H9 (cell line): ENCODE measurements at regions not wholly inside any gene's neighbourhood (a gene's known extent, or its start where the extent isn't known, plus 50 kb on each side); places are given as distances from the start of the nearest gene placed in this dataset.

Source experiments
- DNase-seq: peaks from one replicate; pipeline ENCODE4 v3.0.0-alpha.2; 2017
- H2AFZ ChIP-seq: one replicate; pipeline ENCODE4 v1.6.1; 2013; ENCODE audit warnings: mild to moderate bottlenecking, low read length, control low read depth, moderate library complexity
- H2AK5ac ChIP-seq: 2 replicates; pipeline ENCODE4 v1.6.1; 2013; ENCODE audit warnings: low read length, control low read depth, mixed read lengths; ENCODE audit not compliant: insufficient read length
- H2BK120ac ChIP-seq: one replicate; pipeline ENCODE4 v1.6.1; 2013; ENCODE audit warnings: low read depth, mild to moderate bottlenecking, low read length, control low read depth, inconsistent platforms; ENCODE audit not compliant: poor library complexity, severe bottlenecking
- H2BK12ac ChIP-seq: 2 replicates; pipeline ENCODE4 v1.6.1; 2013; ENCODE audit warnings: low read length, control low read depth, mixed read lengths, low read depth; ENCODE audit not compliant: insufficient read length
- H2BK15ac ChIP-seq: 2 replicates; pipeline ENCODE4 v1.6.1; 2013; ENCODE audit warnings: low read depth, low read length, control low read depth
- H2BK20ac ChIP-seq: one replicate; pipeline ENCODE4 v1.6.1; 2013; ENCODE audit warnings: low read depth, mild to moderate bottlenecking, low read length, control low read depth, inconsistent platforms; ENCODE audit not compliant: poor library complexity, severe bottlenecking
- H2BK5ac ChIP-seq: 2 replicates; pipeline ENCODE4 v1.6.1; 2013; ENCODE audit warnings: low read length, control low read depth, mixed read lengths; ENCODE audit not compliant: insufficient read length
- H3K14ac ChIP-seq: 2 replicates; pipeline ENCODE4 v1.6.1; 2013; ENCODE audit warnings: low read length, control low read depth; ENCODE audit not compliant: insufficient read depth
- H3K18ac ChIP-seq: 2 replicates; pipeline ENCODE4 v1.6.1; 2013; ENCODE audit warnings: low read depth, mild to moderate bottlenecking, mixed read lengths, low read length, control low read depth; ENCODE audit not compliant: insufficient read length
- H3K23ac ChIP-seq: 2 replicates; pipeline ENCODE4 v1.6.1; 2013; ENCODE audit warnings: low read length, control low read depth, mixed read lengths, low read depth; ENCODE audit not compliant: insufficient read length
- H3K23me2 ChIP-seq: 2 replicates; pipeline ENCODE4 v1.6.1; 2013; ENCODE audit warnings: low read depth, mild to moderate bottlenecking, mixed read lengths, low read length, control low read depth; ENCODE audit not compliant: insufficient read length, poor library complexity, severe bottlenecking
- H3K27ac ChIP-seq: 2 replicates; pipeline ENCODE4 v1.5.1; 2013; ENCODE audit warnings: low read length, control low read depth, mixed read lengths, low read depth; ENCODE audit not compliant: insufficient read length
- H3K27me3 ChIP-seq: 2 replicates; pipeline ENCODE4 v1.6.1; 2013; ENCODE audit warnings: low read length, control low read depth, inconsistent platforms; ENCODE audit not compliant: insufficient read depth
- H3K4ac ChIP-seq: 2 replicates; pipeline ENCODE4 v1.6.1; 2013; ENCODE audit warnings: low read depth, mild to moderate bottlenecking, control low read depth, inconsistent platforms, low read length, moderate library complexity
- H3K4me1 ChIP-seq: 2 replicates; pipeline ENCODE4 v1.6.1; 2013; ENCODE audit warnings: low read length, control low read depth, inconsistent platforms; ENCODE audit not compliant: insufficient read depth
- H3K4me2 ChIP-seq: 2 replicates; pipeline ENCODE4 v1.6.1; 2013; ENCODE audit warnings: low read length, control low read depth, mixed read lengths; ENCODE audit not compliant: insufficient read length, insufficient read depth
- H3K56ac ChIP-seq: 2 replicates; pipeline ENCODE4 v1.6.1; 2013; ENCODE audit warnings: low read depth, mild to moderate bottlenecking, mixed read lengths, low read length, control low read depth; ENCODE audit not compliant: insufficient read length
- H3K79me1 ChIP-seq: 2 replicates; pipeline ENCODE4 v1.6.1; 2013; ENCODE audit warnings: low read depth, mild to moderate bottlenecking, moderate library complexity, low read length, control low read depth, inconsistent platforms; ENCODE audit not compliant: insufficient read depth, poor library complexity, severe bottlenecking
- H3K79me2 ChIP-seq: 2 replicates; pipeline ENCODE4 v1.6.1; 2013; ENCODE audit warnings: low read length, control low read depth, inconsistent platforms; ENCODE audit not compliant: insufficient read depth
- H3K9ac ChIP-seq: 2 replicates; pipeline ENCODE4 v1.6.1; 2013; ENCODE audit warnings: low read length, control low read depth, mixed read lengths; ENCODE audit not compliant: insufficient read length; ENCODE audit errors: extremely low read depth
- H3K9me3 ChIP-seq: one replicate; pipeline ENCODE4 v1.6.1; 2013; ENCODE audit warnings: low read depth, low read length, inconsistent platforms; ENCODE audit not compliant: control insufficient read depth
- H3T11ph ChIP-seq: one replicate; pipeline ENCODE4 v1.6.1; 2013; ENCODE audit warnings: mild to moderate bottlenecking, low read length, control low read depth, inconsistent platforms
- H4K20me1 ChIP-seq: one replicate; pipeline ENCODE4 v1.6.1; 2013; ENCODE audit not compliant: control insufficient read depth, insufficient read length, insufficient read depth
- H4K5ac ChIP-seq: 2 replicates; pipeline ENCODE4 v1.6.1; 2013; ENCODE audit warnings: low read depth, mild to moderate bottlenecking, mixed read lengths, low read length, control low read depth; ENCODE audit not compliant: insufficient read length
- H4K8ac ChIP-seq: replicated peaks from 2 replicates; pipeline ENCODE4 v1.6.1; 2013; ENCODE audit warnings: low read length, control low read depth, mixed read lengths, low read depth; ENCODE audit not compliant: insufficient read length
- H4K91ac ChIP-seq: 2 replicates; pipeline ENCODE4 v1.6.1; 2013; ENCODE audit warnings: low read depth, mild to moderate bottlenecking, moderate library complexity, mixed read lengths, low read length, control low read depth; ENCODE audit not compliant: insufficient read length
- H3K27ac Mint-ChIP-seq, 3 experiments: 2 replicates in 2 of 3; 3 replicates in 1 of 3; pipeline ENCODE4 v1.8.0; 2020 to 2021; ENCODE audit warnings: mixed read lengths in 3 of 3, mild to moderate bottlenecking in 1 of 3, moderate library complexity in 1 of 3
- H3K27me3 Mint-ChIP-seq: 2 replicates; pipeline ENCODE4 v1.8.0; 2021; ENCODE audit warnings: low read depth, mild to moderate bottlenecking, moderate library complexity, mixed read lengths
- H3K36me3 Mint-ChIP-seq, 3 experiments: 2 replicates in 2 of 3; 3 replicates in 1 of 3; pipeline ENCODE4 v1.8.0; 2020 to 2021; ENCODE audit warnings: low read depth in 3 of 3, mixed read lengths in 3 of 3; ENCODE audit not compliant: insufficient read depth in 1 of 3
- H3K4me1 Mint-ChIP-seq, 2 experiments: 2 replicates each; pipeline ENCODE4 v1.8.0; 2020; ENCODE audit warnings: mixed read lengths in 2 of 2
- H3K4me3 Mint-ChIP-seq, 2 experiments: 2 replicates in 1 of 2; 3 replicates in 1 of 2; pipeline ENCODE4 v1.8.0; 2020 to 2021; ENCODE audit warnings: mild to moderate bottlenecking in 2 of 2, mixed read lengths in 2 of 2, moderate library complexity in 1 of 2
- H3K9me3 Mint-ChIP-seq, 2 experiments: 2 replicates in 1 of 2; 3 replicates in 1 of 2; pipeline ENCODE4 v1.8.0; 2020; ENCODE audit warnings: mild to moderate bottlenecking in 2 of 2, mixed read lengths in 2 of 2, moderate library complexity in 1 of 2
- CTCF ChIP-seq: fragments of 200-600 bp; sonication (generic); conservative IDR thresholded peaks from 3 replicates; pipeline ENCODE4 v1.8.0; 2021; ENCODE audit warnings: antibody characterized with exemption, mild to moderate bottlenecking
- WGBS: extraction: QIAGEN DNeasy Blood & Tissue Kit; methylation state at CpG from one replicate; pipeline ENCODE4 v1.1.7; 2013; ENCODE audit warnings: missing lambda C conversion rate, low lambda C conversion rate, mixed read lengths; ENCODE audit not compliant: insufficient read length; ENCODE audit errors: extremely low coverage; 5-methylcytosine and 5-hydroxymethylcytosine counted together

GRCh38 chr6:66159937-66160336, 452.9 kb upstream of the EYS start:
- no peak overlapping the region for H3K4me3 Mint-ChIP-seq
- no peak overlapping the region for H2AFZ ChIP-seq
- H2AK5ac ChIP-seq = no peak overlapping the region
- H3K23me2 ChIP-seq = no peaks in the 10 kb centered on the region
- H3K27me3 Mint-ChIP-seq = no peaks in the 10 kb centered on the region
- H3K27ac Mint-ChIP-seq = no peak overlapping the region
- H3K27me3 ChIP-seq = no peaks in the 10 kb centered on the region
- no CpG with 5 or more reads among the region's 2 CpGs for WGBS
- no peaks in the 10 kb centered on the region for H3K79me1 ChIP-seq
- no peak overlapping the region for H2BK5ac ChIP-seq
- H3K14ac ChIP-seq = no peak overlapping the region
- no peak overlapping the region for H3K56ac ChIP-seq
- no peak overlapping the region for H3K27ac ChIP-seq
- no peak overlapping the region for H3K9ac ChIP-seq
- no peaks in the 10 kb centered on the region for H4K20me1 ChIP-seq
- H4K8ac ChIP-seq = no peak overlapping the region
- no peaks in the 10 kb centered on the region for H3K4me1 ChIP-seq
- no peak overlapping the region for H3T11ph ChIP-seq
- no peak overlapping the region for H3K18ac ChIP-seq
- H3K9me3 Mint-ChIP-seq = peaks cover 31 to 53% of the 10 kb centered on the region in 2 experiments
- no peak overlapping the region for H2BK20ac ChIP-seq
- no peak overlapping the region for H4K91ac ChIP-seq
- no peaks in the 10 kb centered on the region for H3K9me3 ChIP-seq
- H3K4ac ChIP-seq = no peak overlapping the region
- no peak for DNase-seq
- no peak for TF ChIP-seq CTCF
- H3K36me3 Mint-ChIP-seq = peaks cover 16 to 21% (median 18%) of the 10 kb centered on the region in 3 experiments
- H3K79me2 ChIP-seq = no peaks in the 10 kb centered on the region
- no peak overlapping the region for H2BK15ac ChIP-seq
- no peak overlapping the region for H3K23ac ChIP-seq
- H4K5ac ChIP-seq = no peak overlapping the region
- H3K4me1 Mint-ChIP-seq = no peaks in the 10 kb centered on the region
- no peak overlapping the region for H3K4me2 ChIP-seq
- no peak overlapping the region for H2BK120ac ChIP-seq
- H2BK12ac ChIP-seq = no peak overlapping the region
